GM12872 (cell line): ENCODE measurements at regions not wholly inside any gene's neighbourhood (a gene's known extent, or its start where the extent isn't known, plus 50 kb on each side); places are given as distances from the start of the nearest gene placed in this dataset.

ENCODE experiments used
- CTCF ChIP-seq: IDR thresholded peaks from 3 replicates; pipeline ENCODE4 v1.5.1; 2011; ENCODE audit warnings: low read depth, mild to moderate bottlenecking, low read length, moderate library complexity; ENCODE audit not compliant: insufficient read depth

GRCh38 chr10:61612450-61612849 lies 50.3 kb upstream of the CABCOCO1 start:
- TF ChIP-seq CTCF = no peak

DNA sequence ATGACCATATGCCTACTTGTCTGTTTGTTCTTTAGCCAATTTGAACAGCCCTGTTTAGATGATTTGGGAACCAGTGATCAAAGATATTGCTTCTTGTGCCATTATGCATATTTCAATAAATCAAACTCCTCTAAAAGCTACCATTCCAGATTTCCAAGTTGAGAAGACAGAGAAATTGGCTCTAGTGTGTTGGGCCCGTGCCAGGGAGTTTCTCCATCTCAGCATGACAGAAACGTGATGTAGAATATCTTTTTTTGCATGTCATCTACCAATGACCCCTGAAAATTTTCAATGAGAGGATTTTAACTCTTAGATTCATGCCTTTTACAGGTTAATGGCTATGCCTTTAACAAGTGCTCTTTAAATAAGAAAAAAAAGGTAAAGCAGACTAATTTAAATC lies 50.7 kb upstream of the CABCOCO1 start:
- TF ChIP-seq CTCF = no peak

DNA sequence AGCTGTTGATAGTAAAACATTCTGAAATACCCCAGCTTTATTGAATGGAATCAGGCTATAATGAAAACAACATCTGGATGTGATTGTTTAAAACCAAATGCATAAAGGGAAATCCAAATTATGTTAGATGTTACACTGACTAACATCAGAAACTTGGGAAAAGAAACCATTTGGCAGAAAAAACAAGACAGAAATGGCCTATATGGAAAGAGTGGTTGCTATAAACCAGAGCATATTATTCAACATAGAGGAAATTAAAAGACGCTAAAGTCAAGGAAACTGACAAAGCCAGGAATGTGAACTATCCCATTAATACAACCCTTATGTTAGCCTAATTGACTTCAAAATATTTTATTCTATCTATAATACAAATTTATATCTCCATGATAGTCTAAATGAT lies 53.0 kb upstream of the CABCOCO1 start:
- no peak for TF ChIP-seq CTCF

GRCh38 chr10:61608255-61609033 lies 54.3 kb upstream of the CABCOCO1 start:
- TF ChIP-seq CTCF = no peak

- peak; percentile 51; the same call in 2 of the 3 replicates for TF ChIP-seq CTCF
Measured at GRCh38 chr10:61606959-61607907, 55.5 kb upstream of the CABCOCO1 start.

DNA sequence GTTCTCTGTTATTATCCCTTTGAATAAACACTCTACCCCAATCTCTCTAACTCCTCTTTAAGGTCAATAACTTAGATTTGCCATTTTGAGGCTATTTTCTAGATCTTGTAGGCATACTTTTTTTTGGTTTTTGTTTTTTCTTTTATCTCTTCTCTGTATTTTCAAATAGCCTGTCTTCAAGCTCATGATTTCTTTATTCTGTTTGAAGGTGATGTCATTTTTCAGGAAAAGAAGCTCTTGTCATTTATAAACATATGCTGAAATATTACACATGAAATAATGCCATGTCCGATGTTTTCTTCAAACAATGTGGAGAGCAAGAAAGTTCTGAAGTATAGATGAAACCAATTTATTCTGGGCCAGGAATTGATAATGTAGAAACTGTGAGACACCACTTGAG lies 57.5 kb upstream of the CABCOCO1 start:
- no peak for TF ChIP-seq CTCF

DNA sequence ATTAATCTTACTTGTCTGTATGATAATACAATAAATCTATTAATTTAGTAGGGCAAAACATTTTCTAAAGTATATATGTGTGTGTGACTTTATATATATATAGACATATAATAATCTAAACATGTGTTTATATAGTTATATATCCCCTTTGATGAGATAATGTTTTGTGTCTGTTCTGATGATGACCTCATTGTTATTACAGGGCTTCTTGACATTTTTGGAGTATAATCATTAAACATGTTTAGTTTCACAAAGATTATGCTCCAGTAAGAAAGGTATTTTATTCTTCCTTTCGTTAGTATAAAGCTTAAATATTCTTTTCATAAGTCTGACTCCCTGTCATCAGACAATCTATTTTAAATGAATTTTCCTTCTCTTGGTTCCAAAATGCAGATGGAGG lies 62.3 kb upstream of the CABCOCO1 start:
- no peak for TF ChIP-seq CTCF
